ENCODE measurements at regions not wholly inside any gene's neighbourhood (a gene's known extent, or its start where the extent isn't known, plus 50 kb on each side); places are given as distances from the start of the nearest gene placed in this dataset.

GRCh38 chr13:44198826-44199225 lies 174.8 kb upstream of the SERP2 start:
- no peak for TF ChIP-seq CTCF (IDR thresholded peaks at IDR 0.05; ENCODE audit: extremely low read depth, insufficient read depth, missing control alignments)
- DNase-seq (ENCODE audit: low spot score) = no peak
- in situ Hi-C loops (cut with MboI; ENCODE audit: low pct_unique_long_range_greater_than_20kb, low sequenced_read_pairs, unreplicated experiment) = no loop called here

- in situ Hi-C loops (cut with MboI; ENCODE audit: low pct_unique_long_range_greater_than_20kb, low sequenced_read_pairs, unreplicated experiment) = no loop called here
- DNase-seq (ENCODE audit: low spot score) = no peak
- TF ChIP-seq CTCF (IDR thresholded peaks at IDR 0.05; ENCODE audit: extremely low read depth, insufficient read depth, missing control alignments) = no peak
Observed at GRCh38 chr13:44199627-44200207, 173.9 kb upstream of the SERP2 start.

GRCh38 chr13:44206434-44206833 lies 167.2 kb upstream of the SERP2 start:
- no peak for DNase-seq (ENCODE audit: low spot score)
- no peak for TF ChIP-seq CTCF (IDR thresholded peaks at IDR 0.05; ENCODE audit: extremely low read depth, insufficient read depth, missing control alignments)
- in situ Hi-C loops (cut with MboI; ENCODE audit: low pct_unique_long_range_greater_than_20kb, low sequenced_read_pairs, unreplicated experiment) = no loop called here

GRCh38 chr13:44207476-44207875 lies 166.1 kb upstream of the SERP2 start:
- no peak for DNase-seq (ENCODE audit: low spot score)
- in situ Hi-C loops (cut with MboI; ENCODE audit: low pct_unique_long_range_greater_than_20kb, low sequenced_read_pairs, unreplicated experiment) = no loop called here
- no peak for TF ChIP-seq CTCF (IDR thresholded peaks at IDR 0.05; ENCODE audit: extremely low read depth, insufficient read depth, missing control alignments)

GRCh38 chr13:44210525-44210924 lies 163.1 kb upstream of the SERP2 start:
- in situ Hi-C loops (cut with MboI; ENCODE audit: low pct_unique_long_range_greater_than_20kb, low sequenced_read_pairs, unreplicated experiment) = no loop called here
- TF ChIP-seq CTCF (IDR thresholded peaks at IDR 0.05; ENCODE audit: extremely low read depth, insufficient read depth, missing control alignments) = no peak
- no peak for DNase-seq (ENCODE audit: low spot score)

GRCh38 chr13:44211286-44211685 lies 162.3 kb upstream of the SERP2 start:
- DNase-seq (ENCODE audit: low spot score) = no peak
- TF ChIP-seq CTCF (IDR thresholded peaks at IDR 0.05; ENCODE audit: extremely low read depth, insufficient read depth, missing control alignments) = no peak
- in situ Hi-C loops (cut with MboI; ENCODE audit: low pct_unique_long_range_greater_than_20kb, low sequenced_read_pairs, unreplicated experiment) = no loop called here
